Ovary (tissue), 3 donors: ENCODE measurements at regions not wholly inside any gene's neighbourhood (a gene's known extent, or its start where the extent isn't known, plus 50 kb on each side); places are given as distances from the start of the nearest gene placed in this dataset.

Source experiments
- CTCF ChIP-seq, 3 donors: fragments of 450-650 bp in 2 of 3; fragments of 200-600 bp in 1 of 3; IDR thresholded peaks; one replicate each; pipeline versions ENCODE4 v1.5.1 to v1.8.0; 2016 to 2022; ENCODE audit warnings: antibody characterized with exemption in 3 of 3, mild to moderate bottlenecking in 1 of 3
- EP300 ChIP-seq: sonication (generic); formaldehyde crosslinking; IDR thresholded peaks from one replicate; pipeline ENCODE4 v1.6.1; 2017; ENCODE audit warnings: antibody characterized with exemption
- donor health status: DM: no; HTN: no; CAD: no.

- TF ChIP-seq CTCF (IDR thresholded peaks at IDR 0.05) (no peak), EP300 (no peak)
Measured at GRCh38 chr12:87782838-87783237, 246.4 kb downstream of the C12orf50 start.
